IMR-90 (cell line): ENCODE measurements at regions not wholly inside any gene's neighbourhood (a gene's known extent, or its start where the extent isn't known, plus 50 kb on each side); places are given as distances from the start of the nearest gene placed in this dataset.

Source experiments
- ATAC-seq: fragments of 200-7000 bp; cut with Tn5 transposase; 2 replicates; pipeline ENCODE4 v1.9.1; 2020; ENCODE audit warnings: low read depth, mild to moderate bottlenecking, moderate library complexity
- BruUV-seq: library from RNA; stranded (reverse); fragments of 400-500 nt; replicated peaks from 2 replicates; lab custom pipeline; 2021; lab: Mats Ljungman, UMichigan
- CTCF ChIA-PET: fragments of 300-600 bp; formaldehyde crosslinking; extraction: SDS; loops from one replicate; lab custom pipeline; 2021; ENCODE audit warnings: antibody characterized with exemption; lab: Yijun Ruan, JAX
- POLR2A ChIA-PET: fragments of 300-600 bp; sonication (Branson Sonifier 250); formaldehyde crosslinking; loops from one replicate; lab custom pipeline; 2022; ENCODE audit warnings: antibody characterized with exemption; ENCODE audit not compliant: unreplicated experiment; lab: Charles Lee
- DNase-seq: peaks from one replicate; pipeline ENCODE4 v3.0.0; 2013
- H2AFZ ChIP-seq: replicated peaks from 2 replicates; pipeline ENCODE3; 2013; ENCODE audit warnings: low read length, mild to moderate bottlenecking; ENCODE audit not compliant: poor library complexity
- H2AK5ac ChIP-seq: 2 replicates; pipeline ENCODE4 v1.6.1; 2013; ENCODE audit warnings: low read depth, low read length, inconsistent platforms
- H2AK9ac ChIP-seq: replicated peaks from 2 replicates; pipeline ENCODE3; 2013; ENCODE audit warnings: mild to moderate bottlenecking, low read depth, low read length, moderate library complexity; ENCODE audit not compliant: poor library complexity
- H2BK120ac ChIP-seq: 2 replicates; pipeline ENCODE4 v1.6.1; 2013; ENCODE audit warnings: low read depth, low read length, inconsistent platforms
- H2BK15ac ChIP-seq: 3 replicates; pipeline ENCODE4 v1.6.1; 2013; ENCODE audit warnings: low read depth, low read length, inconsistent platforms
- H2BK20ac ChIP-seq: 2 replicates; pipeline ENCODE4 v1.6.1; 2013; ENCODE audit warnings: low read depth, mild to moderate bottlenecking, inconsistent platforms, low read length, moderate library complexity
- H2BK5ac ChIP-seq: 2 replicates; pipeline ENCODE4 v1.6.1; 2013; ENCODE audit warnings: mild to moderate bottlenecking, low read depth, low read length, inconsistent platforms; ENCODE audit not compliant: poor library complexity, severe bottlenecking
- H3K14ac ChIP-seq: replicated peaks from 2 replicates; pipeline ENCODE4 v1.6.1; 2013; ENCODE audit warnings: low read depth, low read length, inconsistent platforms
- H3K18ac ChIP-seq: 2 replicates; pipeline ENCODE4 v1.6.1; 2013; ENCODE audit warnings: low read depth, low read length, control low read depth
- H3K23ac ChIP-seq: 2 replicates; pipeline ENCODE4 v1.6.1; 2013; ENCODE audit warnings: low read depth, low read length, inconsistent platforms
- H3K27ac ChIP-seq: 2 replicates; pipeline ENCODE4 v1.5.1; 2013; ENCODE audit warnings: mild to moderate bottlenecking, control low read depth, low read length; ENCODE audit not compliant: insufficient read depth
- H3K27me3 ChIP-seq: 2 replicates; pipeline ENCODE4 v1.6.1; 2013; ENCODE audit warnings: low read length; ENCODE audit not compliant: control insufficient read depth, insufficient read depth
- H3K36me3 ChIP-seq: 2 replicates; pipeline ENCODE4 v1.6.1; 2013; ENCODE audit warnings: low read length, mixed read lengths; ENCODE audit not compliant: control insufficient read depth, insufficient read depth
- H3K4ac ChIP-seq: 2 replicates; pipeline ENCODE4 v1.6.1; 2013; ENCODE audit warnings: low read depth, low read length, inconsistent platforms
- H3K4me1 ChIP-seq: 2 replicates; pipeline ENCODE4 v1.6.1; 2013; ENCODE audit warnings: low read length, mixed read lengths; ENCODE audit not compliant: control insufficient read depth, insufficient read depth
- H3K4me2 ChIP-seq: 2 replicates; pipeline ENCODE4 v1.6.1; 2013; ENCODE audit warnings: low read depth, mild to moderate bottlenecking, control low read depth, low read length, moderate library complexity
- H3K4me3 ChIP-seq: 2 replicates; pipeline ENCODE4 v1.5.1; 2013; ENCODE audit warnings: low read depth, mild to moderate bottlenecking, control low read depth, low read length, moderate library complexity; ENCODE audit not compliant: insufficient read depth
- H3K56ac ChIP-seq: 2 replicates; pipeline ENCODE4 v1.6.1; 2013; ENCODE audit warnings: low read length, inconsistent platforms; ENCODE audit not compliant: insufficient read depth; ENCODE audit errors: extremely low read depth
- H3K79me1 ChIP-seq, 2 experiments: 2 replicates each; pipeline ENCODE4 v1.6.1; 2013; ENCODE audit warnings: low read length in 2 of 2, inconsistent platforms in 1 of 2, low read depth in 1 of 2
- H3K9ac ChIP-seq: 2 replicates; pipeline ENCODE4 v1.6.1; 2013; ENCODE audit warnings: low read depth, low read length, control low read depth
- H3K9me1 ChIP-seq: 2 replicates; pipeline ENCODE4 v1.6.1; 2013; ENCODE audit warnings: low read length, inconsistent platforms; ENCODE audit not compliant: insufficient read depth
- H3K9me3 ChIP-seq: 2 replicates; pipeline ENCODE4 v1.6.1; 2013; ENCODE audit warnings: low read length; ENCODE audit not compliant: control insufficient read depth, insufficient read depth
- H4K20me1 ChIP-seq: 2 replicates; pipeline ENCODE4 v1.6.1; 2013; ENCODE audit warnings: low read length, inconsistent platforms; ENCODE audit not compliant: insufficient read depth
- H4K5ac ChIP-seq: 2 replicates; pipeline ENCODE4 v1.6.1; 2013; ENCODE audit warnings: mild to moderate bottlenecking, low read depth, low read length, control low read depth
- H4K8ac ChIP-seq, 2 experiments: 2 replicates each; pipeline ENCODE4 v1.6.1; 2013; ENCODE audit warnings: low read depth in 2 of 2, low read length in 2 of 2, control low read depth in 1 of 2, inconsistent platforms in 1 of 2
- H4K91ac ChIP-seq: 2 replicates; pipeline ENCODE4 v1.6.1; 2013; ENCODE audit warnings: low read depth, low read length, inconsistent platforms; ENCODE audit not compliant: insufficient read depth
- BHLHE40 ChIP-seq: fragments of 150-350 bp; IDR thresholded peaks from 2 replicates; pipeline ENCODE4 v1.6.1; 2016; ENCODE audit warnings: mild to moderate bottlenecking, low read depth, low read length
- FOS ChIP-seq: fragments of 150-350 bp; IDR thresholded peaks from 2 replicates; pipeline ENCODE4 v1.6.1; 2016; ENCODE audit warnings: low read depth, low read length
- MAZ ChIP-seq: IDR thresholded peaks from 2 replicates; pipeline ENCODE4 v1.6.1; 2012; ENCODE audit warnings: low read depth, mild to moderate bottlenecking, low read length, improper control_type of control experiment, moderate library complexity, borderline replicate concordance
- MXI1 ChIP-seq: IDR thresholded peaks from 2 replicates; pipeline ENCODE4 v1.6.1; 2012; ENCODE audit warnings: low read depth, mild to moderate bottlenecking, low read length, moderate library complexity, borderline replicate concordance
- NFE2L2 ChIP-seq: fragments of 150-350 bp; IDR thresholded peaks from 2 replicates; pipeline ENCODE4 v1.6.1; 2016; ENCODE audit warnings: low read depth, mild to moderate bottlenecking, low read length
- RAD21 ChIP-seq: IDR thresholded peaks from 2 replicates; pipeline ENCODE4 v1.6.1; 2012; ENCODE audit warnings: low read length, improper control_type of control experiment
- RCOR1 ChIP-seq: IDR thresholded peaks from 2 replicates; pipeline ENCODE4 v1.6.1; 2012; ENCODE audit warnings: mild to moderate bottlenecking, low read length, improper control_type of control experiment; ENCODE audit not compliant: insufficient replicate concordance
- RFX5 ChIP-seq: IDR thresholded peaks from 2 replicates; pipeline ENCODE4 v1.8.0; 2012; ENCODE audit warnings: low read depth, mild to moderate bottlenecking, low read length, moderate library complexity
- WGBS, 2 experiments: methylation state at CpG; one replicate each; pipeline versions ENCODE4 v1.1.5 to v1.1.7; 2013; ENCODE audit warnings: missing lambda C conversion rate in 2 of 2; ENCODE audit not compliant: insufficient read length in 1 of 2; ENCODE audit errors: extremely low coverage in 2 of 2; 5-methylcytosine and 5-hydroxymethylcytosine counted together
- dilution Hi-C: fragments of 300-500 bp; cut with HindIII; formaldehyde crosslinking; loops from one replicate; pipeline ENCODE4 v1.14.3; 2018; ENCODE audit warnings: low sequenced_read_pairs; ENCODE audit not compliant: unreplicated experiment
- in situ Hi-C: fragments of 300-500 bp; cut with MboI; formaldehyde crosslinking; loops from 3 replicates; pipeline ENCODE4 v1.14.3; 2019; ENCODE audit warnings: low sequenced_read_pairs, inconsistent platforms, mixed read lengths
- intact Hi-C: fragments of 100-400 bp; cut with micrococcal nuclease; formaldehyde crosslinking; loops from 2 replicates; pipeline ENCODE4 v1.10.0; 2022
- TF ChIP-seq, protein P1 (sequence below): fragments of 150-350 bp; IDR thresholded peaks from 2 replicates; pipeline ENCODE4 v1.6.1; 2017; ENCODE audit warnings: mild to moderate bottlenecking, antibody characterized with exemption, low read length, low read depth

DNA sequence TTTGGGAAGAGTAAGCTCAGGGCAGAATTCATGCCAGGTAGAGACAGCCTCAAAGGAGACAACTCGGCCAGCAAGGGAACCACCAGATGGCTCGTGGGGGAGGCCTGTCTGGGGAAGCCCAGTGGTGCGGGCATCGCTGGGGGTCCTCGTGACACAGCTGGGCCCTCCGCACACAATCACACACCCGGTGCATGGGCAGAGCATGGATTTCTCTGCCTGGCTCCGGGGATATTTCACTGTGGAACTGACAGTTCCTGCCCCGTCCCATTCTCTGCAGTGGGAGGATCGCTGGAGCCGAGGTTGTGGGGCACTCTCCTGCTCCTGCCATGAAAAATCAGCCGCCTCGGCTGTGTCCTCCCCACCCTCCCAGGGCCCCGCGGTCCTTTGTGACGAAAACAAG, 108.0 kb downstream of the CRYAA start (continued):
- TF ChIP-seq RFX5 (no peak), RCOR1 (no peak), BHLHE40 (no peak)

DNA sequence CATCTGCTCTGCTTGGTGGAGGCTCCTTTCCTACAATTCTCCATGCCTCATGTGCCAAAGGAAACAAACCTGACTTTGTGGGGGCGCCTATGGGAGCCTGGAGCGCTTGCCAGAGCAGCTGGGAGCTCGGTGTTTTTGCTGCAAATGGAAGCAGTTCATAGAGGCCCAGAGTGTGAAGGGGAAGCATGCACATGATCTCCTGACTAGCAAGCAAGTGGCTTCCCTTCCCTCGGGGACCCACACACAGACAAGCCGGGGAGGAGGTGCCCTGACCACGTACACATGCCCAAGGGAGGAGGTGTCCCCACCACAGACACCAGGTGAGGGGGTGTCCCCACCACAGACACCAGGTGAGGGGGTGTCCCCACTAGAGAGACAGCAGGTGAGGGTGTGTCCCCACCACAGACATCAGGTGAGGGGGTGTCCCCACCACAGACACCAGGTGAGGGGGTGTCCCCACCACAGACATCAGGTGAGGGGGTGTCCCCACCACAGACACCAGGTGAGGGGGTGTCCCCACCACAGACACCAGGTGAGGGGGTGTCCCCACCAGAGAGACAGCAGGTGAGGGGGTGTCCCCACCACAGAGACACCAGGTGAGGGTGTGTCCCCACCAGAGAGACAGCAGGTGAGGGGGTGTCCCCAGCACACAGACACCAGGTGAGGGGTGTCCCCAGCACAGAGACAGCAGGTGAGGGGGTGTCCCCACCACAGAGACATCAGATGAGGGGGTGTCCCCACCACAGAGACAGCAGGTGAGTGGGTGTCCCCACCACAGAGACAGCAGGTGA, 106.8 kb downstream of the CRYAA start:
- Histone ChIP-seq H3K27ac (no peak overlapping the region), H3K4ac (no peak overlapping the region), H3K4me2 (no peak overlapping the region), H2AK5ac (no peak overlapping the region), H3K9me3 (no peaks in the 10 kb centered on the region), H4K5ac (no peak overlapping the region), H4K91ac (no peak overlapping the region), H3K9ac (no peak overlapping the region), H2BK20ac (no peak overlapping the region), H3K14ac (no peak overlapping the region), H2AK9ac (no peak overlapping the region), H2BK120ac (no peak overlapping the region), H3K23ac (no peak overlapping the region), H4K20me1 (no peaks in the 10 kb centered on the region), H2BK15ac (no peak overlapping the region), H3K4me3 (no peak overlapping the region), H2BK5ac (no peak overlapping the region), H3K56ac (no peak overlapping the region), H2AFZ (no peak overlapping the region), H4K8ac (no peak overlapping the region), H3K79me1 (no peaks in the 10 kb centered on the region), H3K4me1 (no peaks in the 10 kb centered on the region), H3K18ac (no peak overlapping the region), H3K36me3 (no peaks in the 10 kb centered on the region), H3K27me3 (peaks cover 69% of the 10 kb centered on the region), H3K9me1 (no peaks in the 10 kb centered on the region; the same call in 1 of the 2 replicates)
- BruUV-seq: no TSS peak
- intact Hi-C loops (no loop called here), in situ Hi-C loops (no loop called here), dilution Hi-C loops (no loop called here)
- DNase-seq (no peak), ATAC-seq (no peak)
- ChIA-PET CTCF (no interaction called here), POLR2A (no interaction called here)
- WGBS, 2 experiments: no CpG with 5 or more reads among the region's 6 CpGs
- TF ChIP-seq MXI1: no peak
- TF ChIP-seq NFE2L2: no peak
- TF ChIP-seq, protein P1, sequence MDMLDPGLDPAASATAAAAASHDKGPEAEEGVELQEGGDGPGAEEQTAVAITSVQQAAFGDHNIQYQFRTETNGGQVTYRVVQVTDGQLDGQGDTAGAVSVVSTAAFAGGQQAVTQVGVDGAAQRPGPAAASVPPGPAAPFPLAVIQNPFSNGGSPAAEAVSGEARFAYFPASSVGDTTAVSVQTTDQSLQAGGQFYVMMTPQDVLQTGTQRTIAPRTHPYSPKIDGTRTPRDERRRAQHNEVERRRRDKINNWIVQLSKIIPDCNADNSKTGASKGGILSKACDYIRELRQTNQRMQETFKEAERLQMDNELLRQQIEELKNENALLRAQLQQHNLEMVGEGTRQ: no peak
- TF ChIP-seq RAD21: no peak
- no peak for TF ChIP-seq MAZ
- no peak for TF ChIP-seq FOS
- no peak for TF ChIP-seq BHLHE40
